GM23338 (cell line): ENCODE measurements at regions not wholly inside any gene's neighbourhood (a gene's known extent, or its start where the extent isn't known, plus 50 kb on each side); places are given as distances from the start of the nearest gene placed in this dataset.

Experiments used
- ATAC-seq: fragments of 200-7000 bp; cut with Tn5 transposase; 3 replicates; pipeline ENCODE4 v1.9.1; 2020
- DNase-seq: peaks from one replicate; pipeline ENCODE4 v3.0.0-alpha.2; 2015; ENCODE audit warnings: low spot score
- H2AFZ ChIP-seq: fragments of 200-600 bp; sonication (generic); 2 replicates; pipeline ENCODE4 v1.8.0; 2016; ENCODE audit warnings: antibody characterized with exemption, mild to moderate bottlenecking, moderate library complexity
- H3F3A ChIP-seq: fragments of 200-600 bp; sonication (generic); replicated peaks from 2 replicates; pipeline ENCODE4 v1.8.0; 2017; ENCODE audit warnings: antibody characterized with exemption, mixed run types, low read depth
- H3K27ac ChIP-seq: fragments of 200-600 bp; sonication (generic); 2 replicates; pipeline ENCODE4 v1.6.1; 2016; ENCODE audit warnings: low read depth
- H3K27me3 ChIP-seq: fragments of 200-600 bp; sonication (generic); 2 replicates; pipeline ENCODE4 v1.8.0; 2016; ENCODE audit warnings: mild to moderate bottlenecking, mixed run types, moderate library complexity; ENCODE audit not compliant: insufficient read depth
- H3K36me3 ChIP-seq: fragments of 200-600 bp; sonication (generic); 2 replicates; pipeline ENCODE4 v1.8.0; 2016; ENCODE audit warnings: mild to moderate bottlenecking; ENCODE audit not compliant: insufficient read depth
- H3K4me1 ChIP-seq: fragments of 200-600 bp; sonication (generic); 2 replicates; pipeline ENCODE4 v1.8.0; 2016; ENCODE audit warnings: mild to moderate bottlenecking, moderate library complexity; ENCODE audit not compliant: insufficient read depth
- H3K4me2 ChIP-seq: fragments of 200-600 bp; sonication (generic); 2 replicates; pipeline ENCODE4 v1.7.1; 2017; ENCODE audit warnings: mixed run types
- H3K4me3 ChIP-seq: fragments of 200-600 bp; sonication (generic); 2 replicates; pipeline ENCODE4 v1.6.1; 2016; ENCODE audit warnings: mixed run types
- H3K79me2 ChIP-seq: fragments of 200-600 bp; sonication (generic); replicated peaks from 2 replicates; pipeline ENCODE4 v1.8.0; 2017; ENCODE audit warnings: mild to moderate bottlenecking; ENCODE audit not compliant: insufficient read depth
- H3K9me2 ChIP-seq: fragments of 200-600 bp; sonication (generic); 2 replicates; pipeline ENCODE4 v1.8.0; 2017; ENCODE audit not compliant: insufficient read depth
- H4K20me1 ChIP-seq: fragments of 200-600 bp; sonication (generic); replicated peaks from 2 replicates; pipeline ENCODE4 v1.8.0; 2017; ENCODE audit warnings: mild to moderate bottlenecking; ENCODE audit not compliant: insufficient read depth
- H3K27ac Mint-ChIP-seq: 2 replicates; pipeline ENCODE4 v1.8.0; 2020; ENCODE audit warnings: inconsistent platforms, mild to moderate bottlenecking, moderate library complexity, mixed read lengths
- H3K27me3 Mint-ChIP-seq: 3 replicates; pipeline ENCODE4 v1.8.0; 2022; ENCODE audit warnings: low read depth, mild to moderate bottlenecking, moderate library complexity, mixed read lengths, inconsistent platforms; ENCODE audit not compliant: insufficient read depth, poor library complexity
- H3K36me3 Mint-ChIP-seq: 3 replicates; pipeline ENCODE4 v1.8.0; 2021; ENCODE audit warnings: low read depth, mild to moderate bottlenecking, inconsistent platforms, moderate library complexity, mixed read lengths
- H3K4me1 Mint-ChIP-seq: 3 replicates; pipeline ENCODE4 v1.8.0; 2020; ENCODE audit warnings: mild to moderate bottlenecking, inconsistent platforms, mixed read lengths
- H3K4me3 Mint-ChIP-seq: 3 replicates; pipeline ENCODE4 v1.8.0; 2021; ENCODE audit warnings: moderate library complexity, mild to moderate bottlenecking, inconsistent platforms, mixed read lengths
- H3K9me3 Mint-ChIP-seq: 3 replicates; pipeline ENCODE4 v1.8.0; 2020; ENCODE audit warnings: moderate library complexity, mild to moderate bottlenecking, inconsistent platforms, mixed read lengths
- CREB1 ChIP-seq: fragments of 250-450 bp; sonication (Bioruptor Pico); IDR thresholded peaks from 2 replicates; pipeline ENCODE4 v1.5.0; 2020; ENCODE audit warnings: low read depth, mild to moderate bottlenecking, moderate library complexity
- EZH2phosphoT487 ChIP-seq: fragments of 200-600 bp; sonication (generic); IDR thresholded peaks from one replicate; pipeline ENCODE4 v1.8.1; 2018; ENCODE audit warnings: antibody characterized with exemption; ENCODE audit not compliant: unreplicated experiment
- JUNB ChIP-seq: IDR thresholded peaks from one replicate; pipeline ENCODE4 v1.6.1; 2016; ENCODE audit warnings: antibody characterized with exemption; ENCODE audit not compliant: unreplicated experiment
- POLR2AphosphoS5 ChIP-seq: IDR thresholded peaks from 2 replicates; pipeline ENCODE4 v1.6.1; 2016; ENCODE audit warnings: antibody characterized with exemption, low read depth
- ZNF462 ChIP-seq: fragments of 250-450 bp; sonication (Bioruptor Pico); IDR thresholded peaks from 2 replicates; pipeline ENCODE4 v1.5.0; 2020; ENCODE audit warnings: mild to moderate bottlenecking, moderate library complexity
- TF ChIP-seq, protein P1 (sequence below): IDR thresholded peaks from 2 replicates; pipeline ENCODE4 v1.6.1; 2016; ENCODE audit warnings: antibody characterized with exemption

DNA sequence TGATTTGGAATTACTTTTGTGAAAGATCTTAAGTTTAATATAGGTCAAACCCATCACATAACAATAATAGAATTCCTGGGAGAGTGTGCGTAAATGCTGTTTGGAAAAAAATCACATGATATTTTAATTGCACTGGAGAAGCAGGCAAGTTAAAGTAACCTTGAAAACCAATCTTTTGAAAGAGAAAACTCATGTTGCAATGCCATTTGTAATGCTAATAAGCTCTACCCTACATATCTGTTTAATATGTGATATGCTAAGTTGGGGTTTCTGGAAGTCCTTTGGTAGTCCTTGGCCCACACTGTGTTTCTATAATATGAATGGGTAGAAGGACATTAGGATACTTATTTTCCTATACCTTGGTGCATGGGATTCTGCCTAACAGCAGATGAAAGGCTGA is 370.4 kb downstream of the DDX10 start (continued):
- TF ChIP-seq, protein P1, sequence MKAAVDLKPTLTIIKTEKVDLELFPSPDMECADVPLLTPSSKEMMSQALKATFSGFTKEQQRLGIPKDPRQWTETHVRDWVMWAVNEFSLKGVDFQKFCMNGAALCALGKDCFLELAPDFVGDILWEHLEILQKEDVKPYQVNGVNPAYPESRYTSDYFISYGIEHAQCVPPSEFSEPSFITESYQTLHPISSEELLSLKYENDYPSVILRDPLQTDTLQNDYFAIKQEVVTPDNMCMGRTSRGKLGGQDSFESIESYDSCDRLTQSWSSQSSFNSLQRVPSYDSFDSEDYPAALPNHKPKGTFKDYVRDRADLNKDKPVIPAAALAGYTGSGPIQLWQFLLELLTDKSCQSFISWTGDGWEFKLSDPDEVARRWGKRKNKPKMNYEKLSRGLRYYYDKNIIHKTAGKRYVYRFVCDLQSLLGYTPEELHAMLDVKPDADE, result no peak
- TF ChIP-seq EZH2phosphoT487, result no peak
- TF ChIP-seq CREB1 (CRISPR knock-in tag), result no peak
- no peak for TF ChIP-seq POLR2AphosphoS5
- TF ChIP-seq ZNF462, result no peak
- no peak for TF ChIP-seq JUNB

DNA sequence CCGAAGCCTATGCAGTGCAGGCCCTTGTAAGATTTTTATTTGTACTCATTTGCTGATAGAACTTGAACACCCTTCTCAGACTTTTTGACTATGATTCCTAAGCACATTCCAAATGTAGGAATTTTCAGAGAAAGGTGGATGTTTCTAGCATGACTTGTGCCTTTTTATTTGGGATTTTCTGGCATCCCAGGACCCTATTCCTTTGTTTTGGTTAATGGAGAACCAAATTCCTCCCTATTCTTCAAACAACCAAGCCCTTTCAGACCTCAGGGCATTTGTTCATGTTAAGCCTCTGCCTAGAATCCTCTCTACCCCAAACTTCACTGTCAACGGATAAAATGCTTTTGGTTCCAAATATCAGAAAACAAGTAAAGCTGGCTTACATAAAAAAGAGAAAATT is 371.1 kb downstream of the DDX10 start:
- H3K36me3 ChIP-seq, result no peaks in the 10 kb centered on the region
- Mint-ChIP-seq H3K4me3 (no peak overlapping the region), H3K27ac (0 out of 2 replicates have a peak overlapping the region, but pooled peaks have one; percentile 49), H3K36me3 (no peaks in the 10 kb centered on the region; the same call in 2 of the 3 replicates), H3K9me3 (peaks cover 3% of the 10 kb centered on the region; the same call in 1 of the 3 replicates), H3K27me3 (peaks cover 7% of the 10 kb centered on the region), H3K4me1 (peaks cover 17% of the 10 kb centered on the region)
- no peaks in the 10 kb centered on the region for H3F3A ChIP-seq
- H2AFZ ChIP-seq, result 0 out of 2 replicates have a peak overlapping the region, but pooled peaks have one; percentile 1
- peak; percentile 35; the same call in 1 of the 3 replicates for ATAC-seq
- H3K4me1 ChIP-seq, result peaks cover 15% of the 10 kb centered on the region
- DNase-seq, result peak; percentile 19
- H3K27ac ChIP-seq, result no peak overlapping the region
- no peak overlapping the region for H3K4me2 ChIP-seq
- no peak overlapping the region for H3K4me3 ChIP-seq
- H3K79me2 ChIP-seq, result no peaks in the 10 kb centered on the region
- no peaks in the 10 kb centered on the region for H4K20me1 ChIP-seq
- H3K27me3 ChIP-seq, result no peaks in the 10 kb centered on the region
- H3K9me2 ChIP-seq, result no peaks in the 10 kb centered on the region
- no peak for TF ChIP-seq ZNF462
- TF ChIP-seq POLR2AphosphoS5, result no peak
- no peak for TF ChIP-seq CREB1 (CRISPR knock-in tag)
